Breast epithelium (tissue), 4 donors: ENCODE measurements at regions not wholly inside any gene's neighbourhood (a gene's known extent, or its start where the extent isn't known, plus 50 kb on each side); places are given as distances from the start of the nearest gene placed in this dataset.

Experiments
- DNase-seq, 2 donors: peaks; one replicate each; pipeline ENCODE4 v3.0.0-alpha.2; 2019; ENCODE audit warnings: low spot score in 2 of 2
- H3K27ac ChIP-seq, 2 donors: fragments of 200-600 bp; sonication (generic) in 1 of 2; one replicate each; pipeline ENCODE4 v1.5.1; 2016 to 2019; ENCODE audit warnings: mild to moderate bottlenecking in 1 of 2
- H3K27me3 ChIP-seq, 2 donors: fragments of 200-600 bp; sonication (generic) in 1 of 2; one replicate each; pipeline versions ENCODE4 v1.5.1 to v1.6.0; 2017 to 2019; ENCODE audit warnings: control low read depth in 1 of 2, mild to moderate bottlenecking in 1 of 2
- H3K36me3 ChIP-seq: fragments of 200-600 bp; one replicate; pipeline ENCODE4 v1.5.1; 2019
- H3K4me1 ChIP-seq, 2 donors: fragments of 200-600 bp; sonication (generic); one replicate each; pipeline ENCODE4 v1.5.1; 2016 to 2019; ENCODE audit warnings: control low read depth in 1 of 2
- H3K4me3 ChIP-seq, 3 donors: fragments of 200-600 bp; sonication (generic); 1 replicate in 2 of 3; 2 replicates in 1 of 3; pipeline ENCODE4 v1.5.1; 2016 to 2019; ENCODE audit warnings: mild to moderate bottlenecking in 3 of 3, moderate library complexity in 2 of 3
- H3K9me3 ChIP-seq, 2 donors: fragments of 200-600 bp; sonication (generic) in 1 of 2; one replicate each; pipeline ENCODE4 v1.5.1; 2016 to 2019; ENCODE audit warnings: control low read depth in 1 of 2
- POLR2A ChIP-seq: fragments of 450-650 bp; IDR thresholded peaks from one replicate; pipeline ENCODE4 v1.6.1; 2016; ENCODE audit warnings: antibody characterized with exemption, mild to moderate bottlenecking, moderate library complexity
- POLR2AphosphoS5 ChIP-seq, 3 donors: sonication (generic); formaldehyde crosslinking; IDR thresholded peaks; one replicate each; pipeline ENCODE4 v1.6.1; 2017; ENCODE audit warnings: antibody characterized with exemption in 3 of 3
- intact Hi-C: fragments of 100-400 bp; cut with DNase I; formaldehyde crosslinking; loops from one replicate; pipeline ENCODE4 v1.15.1; 2023; ENCODE audit warnings: low total_unique reads
- TF ChIP-seq, protein P1 (sequence below), 3 donors: fragments of 450-650 bp; IDR thresholded peaks; one replicate each; pipeline ENCODE4 v1.5.1; 2016 to 2017; ENCODE audit warnings: antibody characterized with exemption in 3 of 3, mild to moderate bottlenecking in 3 of 3, moderate library complexity in 3 of 3

DNA sequence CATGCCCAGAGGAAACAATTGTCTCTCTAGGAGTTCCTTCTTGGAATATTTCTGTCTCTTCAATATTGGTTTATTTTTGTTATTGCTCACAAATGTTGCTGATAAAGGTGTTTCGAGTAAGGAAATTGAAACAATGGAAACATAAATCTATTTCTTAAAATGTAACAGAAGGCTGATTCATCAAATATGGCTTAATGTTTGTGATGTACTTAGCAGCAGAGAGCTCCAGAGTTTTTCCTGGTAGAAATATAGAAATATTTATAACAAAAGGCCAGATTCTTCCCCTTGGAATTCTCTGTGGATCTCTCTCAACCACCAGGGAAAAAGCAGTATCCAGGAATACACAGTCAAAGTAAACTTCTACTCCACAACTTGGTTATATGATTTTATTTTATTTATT, 149.2 kb upstream of the LRIG3 start:
- Histone ChIP-seq H3K27me3 (no peaks in the 10 kb centered on the region), H3K9me3 (no peaks in the 10 kb centered on the region), H3K4me1 (no peaks in the 10 kb centered on the region), H3K36me3 (peaks cover 3% of the 10 kb centered on the region), H3K27ac (no peak overlapping the region), H3K4me3 (no peak overlapping the region)
- TF ChIP-seq, protein P1, sequence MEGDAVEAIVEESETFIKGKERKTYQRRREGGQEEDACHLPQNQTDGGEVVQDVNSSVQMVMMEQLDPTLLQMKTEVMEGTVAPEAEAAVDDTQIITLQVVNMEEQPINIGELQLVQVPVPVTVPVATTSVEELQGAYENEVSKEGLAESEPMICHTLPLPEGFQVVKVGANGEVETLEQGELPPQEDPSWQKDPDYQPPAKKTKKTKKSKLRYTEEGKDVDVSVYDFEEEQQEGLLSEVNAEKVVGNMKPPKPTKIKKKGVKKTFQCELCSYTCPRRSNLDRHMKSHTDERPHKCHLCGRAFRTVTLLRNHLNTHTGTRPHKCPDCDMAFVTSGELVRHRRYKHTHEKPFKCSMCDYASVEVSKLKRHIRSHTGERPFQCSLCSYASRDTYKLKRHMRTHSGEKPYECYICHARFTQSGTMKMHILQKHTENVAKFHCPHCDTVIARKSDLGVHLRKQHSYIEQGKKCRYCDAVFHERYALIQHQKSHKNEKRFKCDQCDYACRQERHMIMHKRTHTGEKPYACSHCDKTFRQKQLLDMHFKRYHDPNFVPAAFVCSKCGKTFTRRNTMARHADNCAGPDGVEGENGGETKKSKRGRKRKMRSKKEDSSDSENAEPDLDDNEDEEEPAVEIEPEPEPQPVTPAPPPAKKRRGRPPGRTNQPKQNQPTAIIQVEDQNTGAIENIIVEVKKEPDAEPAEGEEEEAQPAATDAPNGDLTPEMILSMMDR (IDR thresholded peaks at IDR 0.05): no peak
- TF ChIP-seq POLR2AphosphoS5 (IDR thresholded peaks at IDR 0.05) (no peak), POLR2A (no peak)
- DNase-seq: no peak
- intact Hi-C loops: no loop called here

DNA sequence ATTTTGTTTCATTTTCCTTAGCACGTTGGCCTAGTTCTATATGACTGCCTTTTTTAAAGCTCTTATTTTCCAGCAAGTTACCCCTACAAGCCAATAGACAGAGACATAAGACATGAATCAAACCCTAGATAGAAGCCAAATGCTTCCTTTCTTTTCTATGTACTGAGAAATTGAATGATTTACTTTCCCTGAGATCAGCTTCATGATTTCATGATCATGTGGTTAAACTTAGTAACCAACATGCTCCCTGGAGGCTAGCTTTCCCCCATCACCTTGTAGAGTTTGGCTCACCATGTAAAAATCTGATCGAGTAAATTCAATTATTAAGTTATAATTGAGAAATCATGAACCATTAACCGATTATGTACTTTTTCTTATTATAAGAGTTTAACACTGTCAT, 148.1 kb upstream of the LRIG3 start:
- H3K27me3 ChIP-seq: no peaks in the 10 kb centered on the region
- intact Hi-C loops: no loop called here
- no peaks in the 10 kb centered on the region for H3K9me3 ChIP-seq
- H3K4me3 ChIP-seq: no peak overlapping the region
- TF ChIP-seq POLR2A (no peak), POLR2AphosphoS5 (IDR thresholded peaks at IDR 0.05) (no peak)
- TF ChIP-seq, protein P1 (IDR thresholded peaks at IDR 0.05): no peak
- H3K27ac ChIP-seq: no peak overlapping the region
- DNase-seq: no peak
- no peaks in the 10 kb centered on the region for H3K4me1 ChIP-seq
- H3K36me3 ChIP-seq: peaks cover 3% of the 10 kb centered on the region

DNA sequence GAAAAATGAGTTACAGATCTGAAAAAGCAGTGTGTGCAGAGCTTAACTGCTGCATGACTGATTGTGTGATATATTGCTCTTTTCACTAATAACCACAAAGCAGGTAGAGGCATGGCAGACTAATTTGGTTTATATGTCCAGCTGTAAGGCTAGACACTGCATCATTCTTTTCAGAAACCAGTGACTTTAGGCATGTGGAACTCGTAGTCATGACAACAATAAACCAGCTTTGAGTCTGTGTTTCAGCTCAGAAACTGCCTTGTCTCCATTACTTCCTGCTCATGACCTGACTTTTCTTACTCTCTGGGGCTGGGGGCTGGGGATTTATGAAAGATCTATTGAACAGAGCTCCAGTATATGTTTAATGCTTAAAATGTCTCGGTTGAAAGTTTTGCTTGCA, 146.8 kb upstream of the LRIG3 start:
- no peaks in the 10 kb centered on the region for H3K27me3 ChIP-seq
- intact Hi-C loops: no loop called here
- H3K27ac ChIP-seq: no peak overlapping the region
- H3K4me1 ChIP-seq: no peaks in the 10 kb centered on the region
- no peak for DNase-seq
- H3K36me3 ChIP-seq: peaks cover 3% of the 10 kb centered on the region
- H3K9me3 ChIP-seq: no peaks in the 10 kb centered on the region
- no peak overlapping the region for H3K4me3 ChIP-seq
- TF ChIP-seq POLR2A (no peak), POLR2AphosphoS5 (IDR thresholded peaks at IDR 0.05) (no peak)
- TF ChIP-seq, protein P1 (IDR thresholded peaks at IDR 0.05): no peak

DNA sequence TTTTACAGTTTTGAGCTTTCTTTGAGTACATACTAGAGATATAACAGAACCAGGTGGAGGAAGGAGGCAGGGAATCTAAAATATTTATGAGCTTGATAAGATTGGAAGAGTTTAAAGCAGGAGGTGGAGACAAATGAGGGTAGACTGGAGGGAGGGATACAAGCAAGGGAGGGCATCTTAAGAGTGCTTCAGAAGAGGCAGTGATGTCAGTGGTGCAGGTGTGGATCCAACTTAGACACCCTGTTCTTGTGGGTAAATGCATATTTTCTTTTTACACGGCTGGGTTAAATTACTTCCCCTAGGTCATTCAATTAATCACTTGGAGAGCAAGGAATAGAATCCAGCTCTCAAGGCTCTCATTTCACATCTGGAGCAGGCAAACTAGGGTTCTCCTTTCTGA, 146.1 kb upstream of the LRIG3 start:
- DNase-seq: no peak
- no peaks in the 10 kb centered on the region for H3K4me1 ChIP-seq
- H3K9me3 ChIP-seq: no peaks in the 10 kb centered on the region
- intact Hi-C loops: no loop called here
- H3K27me3 ChIP-seq: no peaks in the 10 kb centered on the region
- H3K27ac ChIP-seq: no peak overlapping the region
- H3K4me3 ChIP-seq: no peak overlapping the region
- H3K36me3 ChIP-seq: peaks cover 3% of the 10 kb centered on the region
- TF ChIP-seq POLR2AphosphoS5 (IDR thresholded peaks at IDR 0.05) (no peak), POLR2A (no peak)
- TF ChIP-seq, protein P1 (IDR thresholded peaks at IDR 0.05): no peak

DNA sequence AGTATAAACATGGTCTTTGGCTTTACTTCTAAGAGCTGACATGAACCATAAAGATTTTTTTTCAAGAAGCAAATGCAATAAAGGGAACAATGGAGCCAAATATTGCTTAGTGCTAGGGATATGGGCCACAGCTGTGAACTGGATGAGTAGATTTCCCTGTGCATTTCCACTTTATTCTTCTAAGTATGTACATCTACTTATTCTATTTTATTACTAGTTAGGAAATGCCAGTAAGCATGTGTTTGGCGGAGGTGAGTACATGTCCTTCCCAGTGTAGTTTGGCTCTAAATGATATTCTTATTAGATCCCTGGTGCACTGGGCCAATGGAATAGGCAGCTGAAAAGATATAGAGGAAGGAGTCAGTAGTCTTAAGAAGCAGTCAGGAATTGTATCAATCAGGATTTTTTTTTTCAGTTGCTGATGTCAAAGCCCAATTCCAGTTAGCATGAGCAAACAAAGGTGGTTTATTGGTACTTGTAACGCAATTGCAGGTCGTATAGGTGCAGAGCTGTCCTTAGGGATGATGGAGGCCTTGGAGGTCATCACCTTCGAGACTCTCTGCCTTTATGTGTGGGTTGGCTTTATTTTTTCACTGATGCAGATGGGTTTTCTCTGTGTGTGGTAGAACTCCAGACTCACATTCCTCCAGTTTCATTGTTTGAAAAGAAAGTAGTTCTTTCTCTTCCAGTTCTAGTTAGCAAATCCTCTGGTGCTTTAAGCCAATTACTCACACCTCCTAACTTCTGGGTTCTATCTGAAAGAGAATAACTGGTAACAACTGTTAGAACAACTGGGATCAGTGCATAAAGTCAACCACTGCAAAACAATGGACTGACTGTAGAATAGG, 139.0 kb upstream of the LRIG3 start:
- Histone ChIP-seq H3K27me3 (no peaks in the 10 kb centered on the region), H3K9me3 (no peaks in the 10 kb centered on the region), H3K36me3 (no peaks in the 10 kb centered on the region), H3K4me1 (no peaks in the 10 kb centered on the region), H3K4me3 (no peak overlapping the region), H3K27ac (no peak overlapping the region)
- no peak for DNase-seq
- TF ChIP-seq POLR2AphosphoS5 (IDR thresholded peaks at IDR 0.05): no peak
- TF ChIP-seq POLR2A: no peak
- TF ChIP-seq, protein P1 (IDR thresholded peaks at IDR 0.05): no peak
- intact Hi-C loops: no loop called here
